IPS-18c (cell line): ENCODE measurements at regions not wholly inside any gene's neighbourhood (a gene's known extent, or its start where the extent isn't known, plus 50 kb on each side); places are given as distances from the start of the nearest gene placed in this dataset.
"Not testable (repeated sequence)": the region's sequence is repeated elsewhere in the genome, so short reads cannot be mapped to it uniquely, and the experiment has no call there.

Source experiments
- H3K4me3 ChIP-seq: 2 replicates; pipeline ENCODE4 v1.7.0; 2013; ENCODE audit warnings: low read depth, mild to moderate bottlenecking, low read length, moderate library complexity; ENCODE audit not compliant: insufficient read depth
- H3K9me3 ChIP-seq: one replicate; pipeline ENCODE4 v1.6.1; 2013; ENCODE audit warnings: mild to moderate bottlenecking, low read length, moderate library complexity; ENCODE audit not compliant: control insufficient read depth, insufficient read depth

DNA sequence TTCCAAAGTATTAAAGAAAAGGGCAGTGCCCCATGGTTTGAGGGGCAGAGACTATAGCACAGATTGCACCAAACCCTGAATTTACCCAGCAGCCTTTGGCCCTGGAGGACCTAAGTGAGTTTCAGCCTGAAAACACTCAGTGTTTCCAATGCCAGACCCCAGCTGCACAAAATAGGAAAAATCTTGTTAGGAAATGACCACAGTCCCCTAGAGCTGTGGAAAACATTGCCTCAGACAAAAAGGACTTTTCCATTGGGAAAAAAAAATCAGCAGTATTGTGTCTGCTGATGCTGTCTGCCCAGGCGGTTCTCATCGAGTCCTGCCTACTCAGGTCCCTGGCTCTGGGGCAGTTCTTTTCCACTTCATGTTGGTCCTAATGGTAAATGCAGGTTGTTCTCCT lies 121.7 kb upstream of the DLG1 start:
- Histone ChIP-seq H3K9me3 (no peaks in the 10 kb centered on the region), H3K4me3 (no peak overlapping the region)

- Histone ChIP-seq H3K4me3 (no peak overlapping the region), H3K9me3 (no peaks in the 10 kb centered on the region)
Measured at GRCh38 chr3:197419696-197420095, 121.3 kb upstream of the DLG1 start.

GRCh38 chr3:197417911-197418618 lies 119.7 kb upstream of the DLG1 start:
- Histone ChIP-seq H3K9me3 (no peaks in the 10 kb centered on the region), H3K4me3 (no peak overlapping the region)

DNA sequence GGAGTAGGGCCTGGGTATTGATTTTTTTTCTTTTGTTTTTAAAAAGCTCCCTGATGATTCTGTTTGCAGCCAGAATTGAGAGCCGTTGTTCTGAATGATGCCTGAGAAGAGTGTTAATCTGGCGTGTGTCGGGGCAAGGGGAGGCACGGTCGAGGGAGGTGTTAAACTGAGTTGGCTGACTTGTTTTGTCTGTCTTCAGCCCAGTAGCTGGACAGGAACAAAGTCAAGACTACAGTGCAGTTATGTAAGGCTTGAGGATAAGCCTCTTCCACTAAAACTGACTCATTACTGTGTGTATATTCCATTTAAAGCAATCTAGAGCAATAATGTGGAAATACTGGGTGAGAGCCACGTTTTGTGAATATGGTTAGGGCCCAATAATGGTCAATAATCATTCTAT lies 119.0 kb upstream of the DLG1 start:
- Histone ChIP-seq H3K9me3 (no peaks in the 10 kb centered on the region), H3K4me3 (no peak overlapping the region)

GRCh38 chr3:197411899-197412298 lies 113.5 kb upstream of the DLG1 start:
- H3K9me3 ChIP-seq, H3K4me3 ChIP-seq: not testable (repeated sequence)

- not testable (repeated sequence) for H3K4me3 ChIP-seq, H3K9me3 ChIP-seq
Measured at GRCh38 chr3:197410170-197410569, 111.8 kb upstream of the DLG1 start.

GRCh38 chr3:197408177-197408957 lies 110.0 kb upstream of the DLG1 start:
- Histone ChIP-seq H3K4me3 (no peak overlapping the region), H3K9me3 (peaks cover 4% of the 10 kb centered on the region)

DNA sequence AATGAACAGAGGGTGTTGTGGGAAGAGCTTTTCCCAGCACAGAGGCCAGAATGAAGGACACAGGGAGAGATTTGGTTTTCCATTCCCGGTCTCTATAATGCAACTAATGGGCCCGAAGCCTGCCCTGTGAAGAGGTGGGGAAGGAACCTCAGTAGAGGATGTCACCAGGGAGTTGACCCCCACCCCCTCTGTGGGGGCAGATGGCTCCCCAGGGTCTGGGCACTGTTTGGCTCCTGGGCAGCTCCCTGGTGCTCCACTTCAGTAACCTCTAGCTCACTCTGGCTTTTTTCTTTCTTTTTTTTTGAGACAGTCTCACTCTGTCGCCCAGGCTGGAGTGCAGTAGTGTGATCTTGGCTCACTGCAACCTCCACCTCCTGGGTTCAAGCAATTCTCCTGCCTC lies 109.1 kb upstream of the DLG1 start:
- H3K4me3 ChIP-seq: no peak overlapping the region
- peaks cover 4% of the 10 kb centered on the region for H3K9me3 ChIP-seq

DNA sequence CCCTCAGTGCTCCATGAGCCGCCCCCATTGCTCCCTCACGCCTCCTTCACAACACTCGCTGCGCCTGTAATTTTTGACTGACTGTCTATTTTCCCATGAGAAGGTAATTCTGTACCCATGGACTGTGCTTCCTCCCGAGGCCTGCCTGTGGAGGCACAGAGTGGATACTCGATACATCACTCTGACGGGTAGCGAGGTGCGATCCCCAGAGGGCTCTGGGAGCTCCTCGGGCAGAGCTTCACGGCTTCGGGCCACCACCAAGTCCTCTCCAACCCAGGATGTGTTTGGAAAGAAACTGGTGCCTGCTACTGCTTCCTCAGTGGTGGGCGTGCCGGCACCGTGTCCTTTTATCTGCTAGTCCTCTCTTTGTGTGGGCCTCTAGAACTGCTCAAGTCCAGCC lies 108.6 kb upstream of the DLG1 start:
- peaks cover 4% of the 10 kb centered on the region for H3K9me3 ChIP-seq
- no peak overlapping the region for H3K4me3 ChIP-seq

GRCh38 chr3:197406266-197406665 lies 107.9 kb upstream of the DLG1 start:
- H3K4me3 ChIP-seq: no peak overlapping the region

GRCh38 chr3:197404754-197405153 lies 106.3 kb upstream of the DLG1 start:
- peaks cover 4% of the 10 kb centered on the region for H3K9me3 ChIP-seq

More at GRCh38 chr3:197406266-197406665, 107.9 kb upstream of the DLG1 start:
- peaks cover 4% of the 10 kb centered on the region for H3K9me3 ChIP-seq

GRCh38 chr3:197404030-197404429 lies 105.6 kb upstream of the DLG1 start:
- Histone ChIP-seq H3K4me3 (no peak overlapping the region), H3K9me3 (peaks cover 4% of the 10 kb centered on the region)

More at GRCh38 chr3:197404754-197405153, 106.3 kb upstream of the DLG1 start:
- H3K4me3 ChIP-seq: no peak overlapping the region

- H3K9me3 ChIP-seq, H3K4me3 ChIP-seq: not testable (repeated sequence)
Measured at GRCh38 chr3:197402401-197402800, 104.0 kb upstream of the DLG1 start.

- H3K9me3 ChIP-seq: no peaks in the 10 kb centered on the region
Measured at GRCh38 chr3:197399486-197399885, 101.1 kb upstream of the DLG1 start.

GRCh38 chr3:197398286-197398878 lies 100.0 kb upstream of the DLG1 start:
- no peaks in the 10 kb centered on the region for H3K9me3 ChIP-seq
- H3K4me3 ChIP-seq: no peak overlapping the region

More at GRCh38 chr3:197399486-197399885, 101.1 kb upstream of the DLG1 start:
- no peak overlapping the region for H3K4me3 ChIP-seq

GRCh38 chr3:197397838-197398237 lies 99.4 kb upstream of the DLG1 start:
- no peak overlapping the region for H3K4me3 ChIP-seq

GRCh38 chr3:197394464-197395321 lies 96.3 kb upstream of the DLG1 start:
- H3K4me3 ChIP-seq: no peak overlapping the region

More at GRCh38 chr3:197397838-197398237, 99.4 kb upstream of the DLG1 start:
- no peaks in the 10 kb centered on the region for H3K9me3 ChIP-seq

More at GRCh38 chr3:197394464-197395321, 96.3 kb upstream of the DLG1 start:
- H3K9me3 ChIP-seq: no peaks in the 10 kb centered on the region
